Fibroblast of villous mesenchyme (primary cell): ENCODE measurements at regions not wholly inside any gene's neighbourhood (a gene's known extent, or its start where the extent isn't known, plus 50 kb on each side); places are given as distances from the start of the nearest gene placed in this dataset.
A peak's percentile ranks its signal among the peaks of the same experiment; 100 is the strongest.

Source experiments
- DNase-seq: peaks from one replicate; pipeline ENCODE4 v3.0.0-alpha.2; 2010; ENCODE audit warnings: low read depth
- H3K4me3 ChIP-seq: 2 replicates; pipeline ENCODE4 v1.5.1; 2011; ENCODE audit warnings: low read depth, mild to moderate bottlenecking, low read length
- CTCF ChIP-seq: IDR thresholded peaks from 2 replicates; pipeline ENCODE4 v1.5.1; 2012; ENCODE audit warnings: low read depth, mild to moderate bottlenecking, low read length; ENCODE audit not compliant: insufficient read depth

GRCh38 chr3:8400911-8401310, 100.7 kb upstream of the LMCD1 start:
- H3K4me3 ChIP-seq, result no peak overlapping the region
- no peak for DNase-seq
- TF ChIP-seq CTCF, result no peak

- no peak overlapping the region for H3K4me3 ChIP-seq
- DNase-seq, result no peak
- no peak for TF ChIP-seq CTCF
Observed at GRCh38 chr3:8403996-8404395, 97.6 kb upstream of the LMCD1 start.

DNA sequence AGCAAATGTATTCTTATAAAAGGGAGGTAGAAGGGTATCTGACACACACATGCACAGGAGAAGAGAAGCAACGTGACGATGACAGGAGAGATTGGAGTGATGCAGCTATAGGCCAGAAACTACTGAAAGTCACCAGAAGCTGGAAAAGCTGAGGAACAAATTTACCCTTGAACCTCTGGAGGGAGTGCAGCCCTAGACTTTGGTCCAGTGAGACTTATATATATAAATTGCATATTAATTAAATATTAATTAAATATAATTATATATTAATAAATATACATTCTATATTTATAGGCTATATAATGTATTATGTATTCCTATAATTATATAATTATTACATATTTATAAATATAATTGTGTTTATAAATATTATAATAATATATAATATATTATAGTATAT, 96.5 kb upstream of the LMCD1 start:
- DNase-seq, result no peak
- TF ChIP-seq CTCF, result no peak
- H3K4me3 ChIP-seq, result no peak overlapping the region

DNA sequence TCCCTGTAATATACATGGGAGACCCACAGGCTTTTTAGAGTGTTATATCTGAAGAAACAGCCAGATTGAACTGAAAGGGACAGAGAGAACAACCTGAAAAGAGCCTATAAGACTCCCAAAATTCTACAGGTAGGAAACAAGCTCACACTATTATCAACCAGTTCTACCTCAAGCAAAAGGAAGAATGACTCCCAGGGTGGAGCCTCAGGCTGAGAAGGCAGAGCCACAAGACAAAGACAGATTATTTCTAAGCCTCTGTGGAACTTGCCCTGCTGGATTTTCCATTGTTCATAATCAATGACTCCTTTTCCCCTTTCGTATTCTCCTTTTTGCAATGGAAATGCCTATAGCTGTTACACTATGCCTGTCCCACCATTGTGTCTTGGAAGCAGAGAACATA, 95.1 kb upstream of the LMCD1 start:
- H3K4me3 ChIP-seq, result no peak overlapping the region
- DNase-seq, result no peak
- TF ChIP-seq CTCF, result no peak

DNA sequence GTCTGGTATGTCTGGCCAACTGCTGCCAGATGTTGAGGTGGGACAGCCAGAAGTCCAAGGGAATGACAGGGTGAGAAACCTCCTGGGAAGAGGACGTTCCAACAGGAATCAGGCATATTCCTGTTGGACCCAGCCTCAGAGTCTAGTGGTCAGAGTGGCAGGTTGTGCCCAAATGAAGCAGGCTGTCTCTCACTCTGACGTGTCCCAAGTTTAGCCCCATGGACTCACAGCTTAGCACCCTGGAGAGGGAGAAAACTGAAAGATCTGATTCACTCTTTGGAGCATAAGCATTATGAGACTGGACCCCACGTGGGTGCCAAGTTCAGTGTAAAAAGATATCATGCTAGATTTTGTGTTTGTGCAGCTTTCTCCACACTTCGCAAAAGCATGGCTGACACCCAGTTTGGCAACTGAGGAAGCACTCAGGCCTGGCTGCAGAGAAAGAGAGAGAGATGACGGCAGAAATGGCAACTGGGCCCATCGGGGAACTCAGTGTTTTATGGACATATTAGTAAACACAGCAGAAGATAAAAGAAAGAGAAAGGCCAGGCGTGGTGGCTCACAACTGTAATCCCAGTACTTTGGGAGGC, 88.2 kb upstream of the LMCD1 start:
- no peak for TF ChIP-seq CTCF
- H3K4me3 ChIP-seq, result no peak overlapping the region
- no peak for DNase-seq

DNA sequence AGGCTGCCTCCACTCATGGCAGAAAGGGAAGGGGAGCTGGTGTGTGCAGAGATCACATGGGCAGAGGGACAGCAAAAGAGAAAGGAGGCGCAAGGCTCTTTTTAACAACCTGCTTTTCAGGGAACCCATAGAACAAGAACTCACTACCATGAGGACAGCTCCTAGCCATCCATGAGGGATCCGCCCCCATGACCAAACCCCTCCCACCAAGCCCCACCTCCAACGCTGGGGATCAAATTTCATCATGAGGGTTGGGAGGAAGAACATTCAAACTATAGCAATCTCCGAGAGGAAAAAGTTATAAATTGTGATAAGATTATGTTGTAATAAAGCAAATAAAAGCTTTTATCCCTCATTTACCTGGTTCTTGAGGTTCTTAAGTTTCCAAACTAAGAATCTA, 84.7 kb upstream of the LMCD1 start:
- peak; percentile 29 for DNase-seq
- no peak for TF ChIP-seq CTCF

DNA sequence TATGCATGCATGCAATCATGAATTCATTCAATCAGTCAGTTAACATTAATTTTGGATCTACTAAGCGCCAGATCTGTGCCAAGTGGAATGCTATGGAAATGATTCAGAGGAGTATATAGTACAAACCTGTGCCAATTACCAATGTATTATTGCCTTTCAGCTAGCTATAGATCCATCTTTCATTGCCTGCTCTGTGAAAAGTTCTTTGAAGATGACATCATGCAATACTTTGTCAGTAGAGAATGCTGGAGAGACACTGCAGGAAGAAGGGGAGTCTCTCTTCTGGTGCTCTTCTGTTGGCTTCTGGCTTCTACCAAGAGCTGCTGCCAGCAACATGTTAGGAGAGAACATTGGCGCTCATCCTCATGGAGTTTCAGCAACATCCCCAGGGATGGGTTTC, 81.0 kb upstream of the LMCD1 start:
- DNase-seq, result no peak
- TF ChIP-seq CTCF, result no peak
- H3K4me3 ChIP-seq, result no peak overlapping the region

More for the DNA sequence above, 84.7 kb upstream of the LMCD1 start:
- H3K4me3 ChIP-seq, result no peak overlapping the region
